DMS 273 (cell line): ENCODE measurements at regions not wholly inside any gene's neighbourhood (a gene's known extent, or its start where the extent isn't known, plus 50 kb on each side); places are given as distances from the start of the nearest gene placed in this dataset.
"Not testable (repeated sequence)": the region's sequence is repeated elsewhere in the genome, so short reads cannot be mapped to it uniquely, and the experiment has no call there.

Experiments
- DNase-seq: peaks from one replicate; lab custom pipeline; 2025; ENCODE audit not compliant: unreplicated experiment; lab: John Stamatoyannopoulos, UW

DNA sequence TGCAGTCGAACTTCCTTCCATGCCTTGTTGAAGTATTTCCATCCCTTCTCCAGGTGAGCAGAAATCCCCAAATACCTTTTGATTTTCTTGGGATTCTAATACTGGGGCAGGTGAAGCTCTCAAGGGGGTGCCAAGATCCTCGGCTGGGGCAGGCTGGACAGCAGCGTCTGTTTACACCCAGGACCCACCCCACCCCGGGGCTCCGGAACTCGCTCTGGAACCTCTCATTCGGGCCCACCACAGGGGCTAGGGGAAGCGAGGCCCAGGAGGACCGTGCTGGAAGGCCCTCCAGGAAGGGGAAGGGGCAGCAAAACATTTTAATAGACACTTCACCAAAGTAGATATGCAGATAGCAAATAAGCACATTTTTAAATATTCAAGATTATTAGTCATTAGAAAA is 161.9 kb upstream of the GORAB start:
- DNase-seq, result no peak

- no peak for DNase-seq
These were observed 156.8 kb upstream of the GORAB start for GRCh38 chr1:170375082-170375723.

GRCh38 chr1:170376801-170377385 is 155.1 kb upstream of the GORAB start:
- no peak for DNase-seq

GRCh38 chr1:170377440-170377839 is 154.5 kb upstream of the GORAB start:
- DNase-seq, result no peak

- no peak for DNase-seq
These were observed 153.9 kb upstream of the GORAB start for GRCh38 chr1:170377896-170378634.

DNA sequence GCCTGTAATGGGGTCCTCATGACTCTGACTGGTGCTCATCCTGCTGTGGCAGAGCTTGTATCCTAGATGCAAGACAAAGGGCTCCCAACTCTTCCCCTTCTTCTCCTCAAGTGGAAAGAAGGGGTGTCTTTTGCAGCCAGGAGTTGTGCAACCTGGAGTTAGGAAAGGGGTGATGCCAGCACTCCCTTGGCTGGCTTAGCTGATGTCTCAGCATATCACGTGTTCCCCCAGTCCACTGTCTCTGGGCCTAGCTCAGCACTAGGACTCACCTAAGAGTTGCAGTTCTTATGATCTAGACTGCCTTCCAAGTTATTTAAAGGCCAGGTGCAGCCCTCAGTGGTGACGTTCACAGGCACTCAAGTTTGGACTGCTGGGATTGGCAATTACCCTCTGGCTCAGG is 146.2 kb upstream of the GORAB start:
- DNase-seq, result no peak

- DNase-seq, result no peak
These were observed 143.5 kb upstream of the GORAB start for GRCh38 chr1:170388489-170388888.

- no peak for DNase-seq
These were observed 136.8 kb upstream of the GORAB start for GRCh38 chr1:170395149-170395548.

- DNase-seq, result no peak
These were observed 134.9 kb upstream of the GORAB start for GRCh38 chr1:170397061-170397460.

DNA sequence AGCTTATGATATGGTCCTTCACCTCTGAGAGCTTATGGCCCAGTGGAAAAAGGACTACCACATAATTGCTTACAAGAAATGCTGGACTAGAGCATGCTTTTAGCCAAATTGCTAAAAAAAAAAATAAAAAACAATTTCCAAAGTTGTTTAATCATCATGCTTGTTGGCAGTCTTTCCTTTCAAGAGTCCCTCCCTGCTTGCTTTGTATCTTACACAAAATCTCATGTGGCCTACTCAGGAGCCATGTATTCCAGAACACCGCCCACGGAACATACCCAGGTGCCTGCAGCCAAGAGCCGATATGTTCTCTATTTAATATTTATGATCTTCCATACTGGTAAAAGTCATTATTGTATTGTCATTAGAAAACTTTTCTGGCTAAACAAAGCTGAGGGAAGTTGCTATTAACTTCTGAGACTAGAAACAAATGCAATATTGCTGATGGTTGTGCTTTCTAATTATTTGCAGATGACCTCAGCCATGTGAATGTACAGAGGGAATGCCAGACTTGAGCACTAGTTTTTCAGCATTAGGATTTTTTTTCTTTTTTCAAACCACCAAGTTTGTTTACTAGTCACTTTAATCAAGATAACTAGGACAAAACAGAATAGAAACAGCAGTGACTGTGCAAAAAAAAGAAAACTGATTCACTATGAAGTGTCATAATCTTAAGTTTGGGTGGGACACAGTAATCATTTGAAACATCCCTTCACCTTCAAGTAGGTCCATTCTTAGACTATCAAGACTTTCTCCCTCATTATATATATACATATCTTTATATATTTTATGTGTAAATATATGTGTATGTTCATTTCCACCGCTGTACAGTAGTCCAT is 129.3 kb upstream of the GORAB start:
- no peak for DNase-seq

- DNase-seq, result no peak
These were observed 124.8 kb upstream of the GORAB start for GRCh38 chr1:170407138-170407537.

- no peak for DNase-seq
These were observed 124.4 kb upstream of the GORAB start for GRCh38 chr1:170407581-170407980.

DNA sequence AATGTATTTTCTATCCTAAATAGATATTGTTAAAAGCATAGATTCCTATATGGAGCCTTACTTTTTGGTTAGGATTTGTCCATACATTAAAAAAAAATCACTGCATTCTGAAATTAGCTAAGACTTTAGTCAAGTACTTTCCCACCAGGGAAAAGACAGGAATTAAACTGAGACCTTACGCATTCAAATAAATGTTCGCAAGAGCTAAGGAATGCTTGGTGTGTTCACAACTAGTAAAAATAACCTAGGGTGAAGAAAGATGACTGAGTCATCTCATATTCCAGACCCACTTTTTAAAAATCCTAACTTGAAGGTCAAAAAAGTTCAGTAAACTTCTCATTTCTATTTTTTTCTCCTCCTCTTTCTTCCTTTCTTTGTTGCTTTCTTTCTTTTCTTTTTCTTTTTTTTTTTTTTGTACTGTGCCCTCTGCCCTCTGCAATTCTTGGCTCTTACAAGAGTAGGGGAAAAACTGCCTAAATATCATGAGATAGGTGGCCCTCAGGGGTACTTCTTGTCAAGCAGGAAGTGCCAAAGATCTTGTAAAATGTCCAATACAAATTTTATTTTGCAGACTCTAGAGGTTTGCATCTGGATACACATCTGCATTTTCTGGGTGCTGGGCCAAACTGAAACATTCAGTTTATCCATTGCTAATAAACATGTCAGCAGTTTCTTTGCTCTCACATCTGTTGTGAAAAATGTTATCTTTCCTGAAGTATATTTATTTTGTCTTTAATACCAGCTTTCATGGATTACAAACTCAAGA is 121.4 kb upstream of the GORAB start:
- no peak for DNase-seq

- no peak for DNase-seq
These were observed 116.8 kb upstream of the GORAB start for GRCh38 chr1:170414989-170415709.

DNA sequence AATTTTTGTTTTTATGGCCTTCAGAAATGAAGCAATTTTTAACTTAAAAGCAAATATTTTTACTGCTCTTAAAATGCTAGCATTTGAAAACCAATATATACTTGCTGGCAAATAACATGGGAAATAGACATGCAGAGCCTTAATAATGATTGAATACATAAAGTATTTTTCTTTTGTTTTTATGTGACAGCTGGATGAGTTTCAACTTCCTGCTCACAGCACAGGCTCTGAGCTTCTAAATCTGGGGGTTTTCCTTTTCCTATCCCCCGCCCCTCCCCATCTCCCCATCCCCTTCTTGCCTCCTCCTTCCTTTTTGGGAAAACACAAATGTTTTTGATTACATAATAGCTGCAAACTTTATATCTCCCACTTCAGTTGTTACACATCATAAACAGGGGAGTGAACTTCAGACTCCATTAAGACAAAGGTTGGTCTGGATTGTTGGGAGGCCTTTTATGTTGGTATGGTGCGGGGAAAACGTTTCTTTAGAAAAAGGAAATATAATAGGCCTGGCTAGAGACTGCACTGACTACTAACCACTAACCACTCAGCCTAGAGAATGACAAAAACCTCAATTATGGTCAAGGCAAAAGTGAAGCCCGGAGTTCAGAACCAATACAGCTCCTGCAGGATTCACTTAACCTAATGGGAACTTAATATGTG is 116.1 kb upstream of the GORAB start:
- no peak for DNase-seq

DNA sequence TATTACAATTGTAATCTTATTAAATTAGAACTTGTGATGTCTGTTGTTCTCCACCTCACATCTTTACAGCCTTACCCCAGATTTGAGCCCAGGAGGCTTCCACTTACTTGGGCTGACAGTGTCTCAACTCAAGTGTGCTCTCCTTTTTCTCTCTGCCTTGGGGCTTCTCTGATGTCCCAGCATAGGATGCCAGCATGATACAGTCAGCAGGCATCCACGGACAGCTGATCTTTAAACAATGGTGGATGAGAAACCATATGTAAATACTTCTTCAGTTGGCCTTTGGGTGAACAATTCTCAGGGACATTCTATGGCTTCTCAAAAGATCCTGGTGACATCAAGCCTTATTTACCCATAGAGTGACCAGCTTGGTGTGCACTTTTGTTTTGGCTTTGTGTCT is 107.6 kb upstream of the GORAB start:
- DNase-seq, result no peak

GRCh38 chr1:170426596-170426995 is 105.4 kb upstream of the GORAB start:
- DNase-seq, result no peak

GRCh38 chr1:170427002-170427401 is 105.0 kb upstream of the GORAB start:
- not testable (repeated sequence) for DNase-seq

GRCh38 chr1:170436928-170437327 is 95.0 kb upstream of the GORAB start:
- DNase-seq, result no peak

- no peak for DNase-seq
These were observed 86.9 kb upstream of the GORAB start for GRCh38 chr1:170445096-170445495.
